ENCODE measurements at regions not wholly inside any gene's neighbourhood (a gene's known extent, or its start where the extent isn't known, plus 50 kb on each side); places are given as distances from the start of the nearest gene placed in this dataset.

DNA sequence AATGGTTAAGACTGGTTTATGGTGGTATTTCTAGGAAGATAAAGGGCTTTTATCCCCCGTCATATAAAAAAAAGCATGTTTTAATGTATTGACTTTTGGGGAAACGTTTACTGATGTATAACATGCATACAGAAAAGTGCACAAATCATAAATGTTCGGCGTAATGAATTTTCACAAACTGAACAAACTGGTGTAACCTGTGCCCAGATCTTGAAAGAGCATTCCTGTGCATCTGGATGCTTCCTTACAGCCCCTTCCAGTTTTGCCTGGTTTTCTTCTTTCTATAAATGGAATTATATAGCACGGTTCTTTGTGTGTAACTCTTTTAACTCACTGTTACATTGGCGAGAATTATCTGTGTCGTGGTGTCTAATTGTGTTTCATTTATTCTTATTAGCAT is 693.8 kb upstream of the TBX3 start:
- ChIA-PET CTCF (no interaction called here), POLR2A (no interaction called here)
- TF ChIP-seq BHLHE40 (IDR thresholded peaks at IDR 0.05; ENCODE audit: borderline replicate concordance), result no peak
- no peak for TF ChIP-seq FOXA1 (IDR thresholded peaks at IDR 0.05)
- TF ChIP-seq CTBP1 (IDR thresholded peaks at IDR 0.05; ENCODE audit: borderline replicate concordance), result no peak
- TF ChIP-seq, protein P1, sequence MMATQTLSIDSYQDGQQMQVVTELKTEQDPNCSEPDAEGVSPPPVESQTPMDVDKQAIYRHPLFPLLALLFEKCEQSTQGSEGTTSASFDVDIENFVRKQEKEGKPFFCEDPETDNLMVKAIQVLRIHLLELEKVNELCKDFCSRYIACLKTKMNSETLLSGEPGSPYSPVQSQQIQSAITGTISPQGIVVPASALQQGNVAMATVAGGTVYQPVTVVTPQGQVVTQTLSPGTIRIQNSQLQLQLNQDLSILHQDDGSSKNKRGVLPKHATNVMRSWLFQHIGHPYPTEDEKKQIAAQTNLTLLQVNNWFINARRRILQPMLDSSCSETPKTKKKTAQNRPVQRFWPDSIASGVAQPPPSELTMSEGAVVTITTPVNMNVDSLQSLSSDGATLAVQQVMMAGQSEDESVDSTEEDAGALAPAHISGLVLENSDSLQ (IDR thresholded peaks at IDR 0.05), result no peak
- no peak for TF ChIP-seq ELF4 (IDR thresholded peaks at IDR 0.05)
- TF ChIP-seq SUZ12 (IDR thresholded peaks at IDR 0.05), result no peak
- TF ChIP-seq ZNF384 (IDR thresholded peaks at IDR 0.05), result no peak
- no peak for TF ChIP-seq L3MBTL2 (conservative IDR thresholded peaks at IDR 0.05)
- no peak for TF ChIP-seq TARDBP (IDR thresholded peaks at IDR 0.05)
- no peak for TF ChIP-seq SP1 (IDR thresholded peaks at IDR 0.05)
- no peak for TF ChIP-seq LEF1 (IDR thresholded peaks at IDR 0.05; ENCODE audit: borderline replicate concordance)

DNA sequence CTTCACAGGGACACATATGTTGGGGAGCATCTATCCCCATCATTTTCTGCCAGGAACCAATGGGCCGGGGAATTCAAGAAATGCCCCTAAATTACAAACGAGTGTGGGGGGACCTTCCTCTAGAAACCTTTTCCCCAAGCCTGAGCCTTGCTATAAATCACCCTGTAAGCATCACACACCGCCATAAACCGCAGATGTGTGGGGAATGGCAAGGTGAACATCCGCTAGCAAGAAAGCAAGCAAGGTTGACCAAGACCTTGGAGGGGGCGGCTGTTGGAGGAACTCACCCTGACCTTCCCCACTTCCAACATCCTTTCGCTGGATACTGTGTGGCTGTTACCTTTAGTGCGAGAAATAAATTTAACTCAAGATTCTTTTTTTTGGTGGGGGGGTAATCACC is 693.3 kb upstream of the TBX3 start:
- TF ChIP-seq, protein P1 (IDR thresholded peaks at IDR 0.05), result no peak
- TF ChIP-seq CTBP1 (IDR thresholded peaks at IDR 0.05; ENCODE audit: borderline replicate concordance) (no peak), ELF4 (IDR thresholded peaks at IDR 0.05) (no peak), SUZ12 (IDR thresholded peaks at IDR 0.05) (no peak), ZNF384 (IDR thresholded peaks at IDR 0.05) (no peak), SP1 (IDR thresholded peaks at IDR 0.05) (no peak)
- POLR2A ChIA-PET, result no interaction called here
- CTCF ChIA-PET, result no interaction called here
- DNase-seq (ENCODE audit: extremely low spot score), result no peak

More for the DNA sequence above, 693.8 kb upstream of the TBX3 start:
- no peak for DNase-seq (ENCODE audit: extremely low spot score)

DNA sequence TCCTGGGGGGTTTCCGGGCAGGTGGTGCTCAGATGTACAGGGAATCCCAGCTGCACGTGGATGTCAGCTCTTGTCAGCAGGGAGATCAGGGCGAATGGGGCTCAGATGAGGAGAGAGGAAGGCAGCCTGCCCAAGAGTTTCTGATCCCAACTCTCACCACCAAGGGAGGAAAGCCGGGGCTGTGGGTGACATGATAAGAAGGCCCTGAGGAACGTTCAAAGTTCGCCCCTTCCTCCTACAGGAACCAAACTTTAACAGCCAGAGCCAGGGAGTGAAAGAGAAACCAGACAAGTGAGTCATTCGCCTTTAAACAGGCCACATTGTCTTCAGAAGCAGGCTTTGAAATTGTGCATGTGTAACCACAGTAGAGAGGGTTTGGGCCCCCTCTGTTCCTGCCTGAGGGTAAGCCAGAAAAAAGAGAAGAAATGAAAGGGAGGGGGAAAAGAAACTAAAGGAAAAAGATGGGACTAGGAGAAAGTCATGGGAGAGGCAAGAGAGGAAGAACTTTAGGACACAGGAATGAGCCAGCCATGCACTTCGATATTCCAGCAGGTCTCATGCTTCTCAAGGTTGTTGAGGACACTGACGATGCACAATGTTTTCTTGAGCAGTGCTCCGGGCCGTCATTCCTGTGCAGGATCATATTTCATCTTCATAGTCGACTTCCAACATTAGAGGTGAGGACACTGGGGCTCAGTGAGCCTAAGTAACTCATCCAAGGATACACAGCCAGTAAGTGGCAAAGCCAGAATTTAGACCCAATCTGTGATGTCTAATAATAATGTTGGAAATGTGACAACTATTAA is 691.4 kb upstream of the TBX3 start:
- ChIA-PET POLR2A (no interaction called here), CTCF (interaction anchor here (0.6 kb wide), 1 partner anchor 10 kb away, joined by 3 read pairs; no protein-coding TSS in a partner anchor)
- TF ChIP-seq TARDBP (IDR thresholded peaks at IDR 0.05) (no peak), LEF1 (IDR thresholded peaks at IDR 0.05; ENCODE audit: borderline replicate concordance) (no peak), BHLHE40 (IDR thresholded peaks at IDR 0.05; ENCODE audit: borderline replicate concordance) (no peak), CTBP1 (IDR thresholded peaks at IDR 0.05; ENCODE audit: borderline replicate concordance) (no peak), HDGF (IDR thresholded peaks at IDR 0.05; ENCODE audit: borderline replicate concordance) (no peak), ARNT (IDR thresholded peaks at IDR 0.05) (no peak), ELF4 (IDR thresholded peaks at IDR 0.05) (no peak), NFRKB (IDR thresholded peaks at IDR 0.05) (no peak), FOXM1 (IDR thresholded peaks at IDR 0.05; ENCODE audit: borderline replicate concordance) (no peak), SUZ12 (IDR thresholded peaks at IDR 0.05) (no peak), FOXK2 (IDR thresholded peaks at IDR 0.05) (no peak), FOXA1 (IDR thresholded peaks at IDR 0.05) (no peak), L3MBTL2 (conservative IDR thresholded peaks at IDR 0.05) (no peak), ZNF384 (IDR thresholded peaks at IDR 0.05) (no peak)
- TF ChIP-seq, protein P1 (IDR thresholded peaks at IDR 0.05), result no peak
- no peak for DNase-seq (ENCODE audit: extremely low spot score)

DNA sequence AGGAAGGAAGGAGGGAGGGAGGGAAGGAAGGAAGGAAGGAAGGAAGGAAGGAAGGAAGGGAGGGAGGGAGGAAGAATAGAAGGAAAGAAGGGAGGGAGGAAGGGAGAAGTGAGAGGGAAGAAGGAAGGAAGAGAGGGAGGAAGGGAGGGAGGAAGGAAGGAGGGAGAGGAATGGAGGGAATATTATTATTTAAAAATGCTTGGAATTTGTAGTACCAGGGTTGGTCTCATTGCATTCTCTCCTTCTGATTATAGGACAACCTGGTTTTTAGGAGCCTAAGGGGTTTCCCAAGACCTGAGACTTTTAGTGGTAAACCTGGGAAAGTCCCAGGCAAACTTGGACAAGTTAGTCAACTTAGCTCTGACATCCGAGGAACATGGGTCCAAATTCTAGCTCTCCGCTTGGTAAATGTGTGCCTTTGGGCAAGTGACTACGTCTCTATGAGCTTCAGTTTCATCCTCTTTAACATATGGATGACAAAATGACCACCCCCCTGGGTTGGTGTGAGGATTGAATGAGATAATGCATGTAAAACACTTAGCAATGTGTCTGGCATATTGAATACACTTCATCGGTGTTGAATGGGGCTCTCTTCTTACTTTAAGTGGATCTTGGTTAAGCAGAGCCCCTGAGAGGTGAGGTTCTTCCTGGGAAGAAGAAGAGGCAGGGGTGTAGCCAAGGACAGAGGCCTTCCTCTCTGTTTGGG is 690.7 kb upstream of the TBX3 start:
- no peak for DNase-seq (ENCODE audit: extremely low spot score)
- ChIA-PET POLR2A (no interaction called here), CTCF (interaction anchor here (0.6 kb wide), 1 partner anchor 9 kb away, joined by 3 read pairs; no protein-coding TSS in a partner anchor)
- TF ChIP-seq ELF4 (IDR thresholded peaks at IDR 0.05) (no peak), BHLHE40 (IDR thresholded peaks at IDR 0.05; ENCODE audit: borderline replicate concordance) (no peak), CTBP1 (IDR thresholded peaks at IDR 0.05; ENCODE audit: borderline replicate concordance) (no peak), SP1 (IDR thresholded peaks at IDR 0.05) (no peak), ARNT (IDR thresholded peaks at IDR 0.05) (no peak), LEF1 (IDR thresholded peaks at IDR 0.05; ENCODE audit: borderline replicate concordance) (no peak), L3MBTL2 (conservative IDR thresholded peaks at IDR 0.05) (no peak), NFRKB (IDR thresholded peaks at IDR 0.05) (no peak), ZNF384 (IDR thresholded peaks at IDR 0.05) (no peak), SUZ12 (IDR thresholded peaks at IDR 0.05) (no peak), FOXA1 (IDR thresholded peaks at IDR 0.05) (no peak), TARDBP (IDR thresholded peaks at IDR 0.05) (no peak), FOXK2 (IDR thresholded peaks at IDR 0.05) (no peak), FOXM1 (IDR thresholded peaks at IDR 0.05; ENCODE audit: borderline replicate concordance) (no peak), HDGF (IDR thresholded peaks at IDR 0.05; ENCODE audit: borderline replicate concordance) (no peak)
- TF ChIP-seq, protein P1 (IDR thresholded peaks at IDR 0.05), result no peak

DNA sequence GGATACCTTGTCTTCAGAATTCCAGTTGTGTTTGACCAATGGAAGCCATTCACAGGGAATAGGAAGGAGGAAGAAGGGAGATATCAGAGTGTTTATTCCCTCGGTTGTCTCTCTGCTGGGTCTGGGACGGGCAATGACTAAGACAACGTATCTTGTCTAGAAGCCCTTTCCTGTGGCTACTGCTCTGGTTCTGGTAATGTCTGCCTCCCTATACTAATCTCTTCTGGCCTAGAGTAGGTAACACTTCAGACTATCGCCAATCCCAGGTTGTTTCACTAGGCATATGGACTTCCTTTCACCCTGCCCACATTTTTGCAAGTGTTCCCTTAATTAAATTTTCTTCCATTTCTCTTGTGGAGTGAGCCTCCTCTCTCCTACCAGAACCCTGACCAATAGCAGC is 687.7 kb upstream of the TBX3 start:
- ChIA-PET POLR2A (no interaction called here), CTCF (no interaction called here)
- no peak for DNase-seq (ENCODE audit: extremely low spot score)
- no peak for TF ChIP-seq BHLHE40 (IDR thresholded peaks at IDR 0.05; ENCODE audit: borderline replicate concordance)
- TF ChIP-seq, protein P1 (IDR thresholded peaks at IDR 0.05), result no peak
- TF ChIP-seq FOXK2 (IDR thresholded peaks at IDR 0.05), result no peak
- no peak for TF ChIP-seq ZNF384 (IDR thresholded peaks at IDR 0.05)
- TF ChIP-seq L3MBTL2 (conservative IDR thresholded peaks at IDR 0.05), result no peak
- TF ChIP-seq TARDBP (IDR thresholded peaks at IDR 0.05), result no peak
- no peak for TF ChIP-seq ARNT (IDR thresholded peaks at IDR 0.05)
- TF ChIP-seq HDGF (IDR thresholded peaks at IDR 0.05; ENCODE audit: borderline replicate concordance), result no peak
- TF ChIP-seq NFRKB (IDR thresholded peaks at IDR 0.05), result no peak
- no peak for TF ChIP-seq LEF1 (IDR thresholded peaks at IDR 0.05; ENCODE audit: borderline replicate concordance)
- no peak for TF ChIP-seq SP1 (IDR thresholded peaks at IDR 0.05)
- no peak for TF ChIP-seq CTBP1 (IDR thresholded peaks at IDR 0.05; ENCODE audit: borderline replicate concordance)
